GM21360 (cell line): ENCODE measurements at regions not wholly inside any gene's neighbourhood (a gene's known extent, or its start where the extent isn't known, plus 50 kb on each side); places are given as distances from the start of the nearest gene placed in this dataset.
"Not testable (repeated sequence)": the region's sequence is repeated elsewhere in the genome, so short reads cannot be mapped to it uniquely, and the experiment has no call there.

Experiments used
- ATAC-seq: cut with Tn5 transposase; IDR thresholded peaks from one replicate; pipeline ENCODE4 v1.9.1; 2021; ENCODE audit warnings: mild to moderate bottlenecking, moderate library complexity; ENCODE audit not compliant: unreplicated experiment

DNA sequence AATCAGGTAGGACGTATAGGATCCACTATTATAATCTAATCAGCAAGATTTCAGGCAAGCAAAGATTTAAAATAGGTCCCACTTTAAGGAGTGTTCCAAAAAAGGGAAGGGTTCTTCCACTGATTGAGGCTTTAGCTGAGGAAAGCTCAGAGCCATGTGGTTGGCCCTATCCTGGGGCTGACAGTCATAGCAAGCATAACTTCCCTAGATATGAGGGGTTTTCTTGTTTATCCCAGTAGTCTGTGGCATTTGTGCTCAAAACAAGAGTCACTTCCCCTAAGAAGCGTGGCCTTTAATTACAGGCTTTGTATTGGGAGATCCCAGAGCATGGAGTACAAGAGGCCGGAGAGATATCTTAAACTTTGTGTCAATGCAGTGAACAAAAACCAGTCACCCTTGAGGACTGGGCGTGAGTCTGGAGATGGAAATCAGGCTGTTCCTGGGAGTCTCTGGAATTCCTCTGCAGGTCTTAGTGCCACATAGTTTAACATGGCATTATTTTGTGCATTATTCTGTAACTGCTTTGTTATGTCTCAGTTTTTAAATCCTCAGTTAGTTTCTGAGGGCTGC, 136.9 kb upstream of the FBXO11 start:
- ATAC-seq = no peak

DNA sequence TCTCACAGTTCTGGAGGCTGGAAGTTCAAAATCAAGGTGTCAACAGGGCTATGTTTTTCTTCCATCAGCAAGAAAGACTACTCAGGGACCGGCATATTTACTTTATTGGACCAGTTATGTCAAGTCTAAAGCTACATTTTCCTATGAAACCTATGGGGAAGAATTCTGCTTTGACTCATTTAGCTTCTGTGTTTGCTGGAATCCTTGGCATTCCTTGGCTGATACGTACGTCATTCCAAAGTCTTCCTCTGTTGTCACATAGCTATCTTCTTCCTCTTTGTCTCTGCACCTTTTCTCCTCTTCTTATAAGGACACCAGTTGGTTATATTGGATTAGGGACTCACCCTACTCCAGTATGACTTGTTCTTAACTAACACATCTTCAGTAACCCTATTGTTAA, 137.4 kb upstream of the FBXO11 start:
- ATAC-seq = no peak

DNA sequence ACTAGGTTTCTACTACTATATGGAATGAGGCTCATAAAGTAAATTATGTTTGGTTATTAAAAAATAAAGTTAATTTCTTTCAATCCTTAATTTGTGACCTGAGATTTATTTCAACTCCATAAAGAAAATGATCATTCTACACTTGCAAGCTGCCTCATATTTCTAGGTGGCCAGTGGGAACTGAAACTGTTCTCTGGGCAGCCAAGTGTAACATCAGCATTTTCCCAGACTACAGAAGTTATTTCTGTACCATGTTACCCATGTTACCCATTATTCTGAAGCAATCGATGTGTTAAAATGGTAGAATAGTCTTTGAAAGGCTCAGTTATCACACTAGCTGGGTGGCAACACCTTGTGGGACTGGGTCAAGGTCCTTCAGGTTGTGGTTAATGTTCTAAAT, 139.3 kb upstream of the FBXO11 start:
- no peak for ATAC-seq

DNA sequence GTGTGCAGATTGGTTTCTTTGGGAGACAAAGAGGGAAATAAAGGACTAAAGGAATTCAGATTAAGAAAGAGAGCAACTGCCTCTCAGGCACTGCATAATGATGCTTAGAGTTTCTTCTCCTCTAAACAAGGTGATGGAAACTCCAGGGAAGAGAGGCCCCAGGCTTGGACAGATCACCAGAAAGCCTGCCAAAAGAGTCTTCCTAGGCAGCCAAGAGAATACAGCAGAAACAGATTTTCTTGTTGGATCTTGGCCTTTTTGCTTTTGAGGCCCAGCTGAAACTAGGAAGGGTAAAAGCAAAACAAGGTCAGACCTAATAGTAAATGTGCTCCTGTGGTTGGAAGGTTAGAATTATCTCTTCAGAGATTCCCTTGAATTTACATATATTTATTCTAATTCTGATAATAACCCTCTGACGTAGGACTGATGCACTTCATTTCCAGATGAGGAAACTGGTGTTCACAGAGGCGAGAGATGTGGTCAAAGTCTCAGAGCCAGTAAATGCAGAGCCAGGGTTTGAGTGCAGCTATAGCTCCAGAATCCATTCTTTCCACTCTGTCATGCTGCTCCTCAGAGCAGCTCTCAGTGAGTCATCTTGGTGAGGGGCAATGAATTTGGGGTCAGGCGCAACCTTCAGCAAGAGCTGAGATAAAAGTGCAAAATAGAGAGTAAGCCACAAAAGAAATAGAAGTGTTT, 142.3 kb upstream of the FBXO11 start:
- ATAC-seq = no peak

DNA sequence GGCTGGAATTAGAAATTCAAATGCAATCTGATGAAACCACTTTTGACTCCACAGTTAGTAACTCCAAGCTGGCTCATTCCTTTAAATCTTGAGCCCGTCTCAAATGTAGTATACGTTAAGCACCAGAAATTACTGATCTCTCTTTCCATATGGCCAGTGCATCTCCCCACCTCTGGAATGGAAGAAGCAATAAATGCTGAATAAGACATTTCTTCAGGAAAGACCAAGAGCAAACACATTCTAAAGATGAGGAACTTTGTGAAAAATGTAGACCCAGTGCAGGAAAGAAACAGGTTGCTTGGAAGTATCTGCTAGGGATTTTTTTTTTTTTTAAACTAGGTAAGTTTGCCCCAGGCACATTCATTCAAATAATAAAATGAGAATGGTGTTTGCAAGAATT, 143.1 kb upstream of the FBXO11 start:
- ATAC-seq = no peak

DNA sequence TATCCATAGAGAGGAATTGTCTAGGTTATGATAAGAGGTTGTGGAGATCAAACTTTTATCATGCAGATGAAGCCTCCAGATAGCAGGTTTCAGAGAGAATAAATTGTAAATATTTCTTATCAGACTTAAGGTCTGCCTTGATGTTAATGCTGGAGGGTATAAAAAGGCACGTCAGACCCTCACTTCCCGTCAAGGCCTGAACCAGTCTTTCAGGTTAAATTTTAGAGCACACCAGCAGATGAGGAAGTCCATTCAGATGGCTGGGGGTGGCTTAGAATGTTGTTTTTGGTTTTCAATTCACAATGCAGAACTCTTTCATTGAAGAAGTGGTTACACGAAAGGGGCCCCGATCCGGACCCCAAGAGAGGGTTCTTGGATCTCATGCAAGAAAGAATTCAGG, 144.4 kb upstream of the FBXO11 start:
- ATAC-seq = no peak

DNA sequence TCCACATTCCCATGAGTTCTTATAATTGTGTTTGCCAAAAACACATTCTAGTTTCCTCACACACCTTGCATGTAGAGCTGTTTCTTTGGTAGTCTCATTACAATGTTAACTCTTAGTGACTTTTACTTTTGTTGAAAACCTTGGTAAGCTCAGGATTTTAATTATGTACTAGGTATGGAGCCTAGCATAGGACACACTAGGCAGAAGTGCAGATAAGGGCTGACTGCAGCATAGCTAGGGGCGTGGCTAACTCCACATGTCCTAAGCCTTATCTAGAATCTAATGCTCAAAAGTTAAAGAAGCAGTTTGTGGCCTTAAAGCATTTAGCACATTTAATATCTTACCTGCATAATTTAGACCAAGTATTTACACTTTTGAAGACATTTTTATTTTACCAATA, 153.7 kb upstream of the FBXO11 start:
- no peak for ATAC-seq

DNA sequence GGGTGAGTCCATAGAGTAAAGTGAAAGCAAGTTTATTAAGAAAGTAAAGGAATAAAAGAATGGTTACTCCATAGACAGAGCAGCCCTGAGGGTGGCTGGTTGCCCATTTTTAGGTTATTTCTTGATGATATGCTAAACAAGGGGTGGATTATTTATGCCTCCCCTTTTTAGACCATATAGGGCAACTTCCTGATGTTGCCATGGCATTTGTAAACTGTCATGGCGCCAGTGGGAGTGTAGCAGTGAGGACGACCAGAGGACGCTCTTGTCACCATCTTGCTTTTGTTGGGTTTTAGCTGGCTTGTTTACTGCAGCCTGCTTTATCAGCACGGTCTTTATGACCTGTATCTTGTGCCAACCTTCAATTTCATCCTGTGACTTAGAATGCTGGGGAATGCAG, 155.4 kb upstream of the FBXO11 start:
- not testable (repeated sequence) for ATAC-seq

DNA sequence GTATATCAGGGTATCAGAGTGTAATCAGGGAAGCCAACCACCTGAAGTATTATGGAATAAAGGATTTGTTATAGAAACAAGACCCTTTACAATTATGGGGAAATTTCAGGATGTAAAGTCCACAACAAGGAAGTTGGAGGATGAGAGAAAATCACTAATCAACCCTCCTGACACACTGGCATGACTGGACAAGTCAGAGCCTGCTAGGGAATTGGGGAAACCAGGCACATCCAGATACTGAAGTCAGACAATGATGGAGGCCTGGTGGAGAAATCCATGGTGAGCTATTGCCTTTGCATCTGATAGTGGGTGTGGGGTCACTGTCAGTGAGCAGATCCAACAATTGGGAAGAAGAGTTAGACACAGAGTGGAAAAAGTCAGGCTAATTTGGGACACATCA, 158.8 kb upstream of the FBXO11 start:
- ATAC-seq = no peak

DNA sequence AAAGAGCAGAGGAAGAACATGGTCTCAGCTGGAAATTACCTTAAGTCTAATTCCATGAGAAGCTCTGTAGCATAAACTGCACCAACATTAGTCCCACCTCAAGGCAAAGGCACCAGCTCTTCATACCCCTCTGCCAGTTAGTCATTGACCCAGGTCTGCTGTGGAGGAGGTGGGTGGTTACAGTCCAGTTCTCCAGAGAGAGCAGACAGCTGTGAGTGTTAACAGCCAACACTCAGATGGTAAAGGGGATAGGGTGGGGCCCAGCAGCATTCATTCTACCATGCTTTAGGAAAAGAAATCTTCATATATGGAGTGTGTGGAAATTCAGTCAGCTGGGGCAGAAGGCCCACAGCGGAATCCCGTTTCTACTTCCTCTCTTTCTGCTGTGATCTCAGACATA, 159.7 kb upstream of the FBXO11 start:
- no peak for ATAC-seq

DNA sequence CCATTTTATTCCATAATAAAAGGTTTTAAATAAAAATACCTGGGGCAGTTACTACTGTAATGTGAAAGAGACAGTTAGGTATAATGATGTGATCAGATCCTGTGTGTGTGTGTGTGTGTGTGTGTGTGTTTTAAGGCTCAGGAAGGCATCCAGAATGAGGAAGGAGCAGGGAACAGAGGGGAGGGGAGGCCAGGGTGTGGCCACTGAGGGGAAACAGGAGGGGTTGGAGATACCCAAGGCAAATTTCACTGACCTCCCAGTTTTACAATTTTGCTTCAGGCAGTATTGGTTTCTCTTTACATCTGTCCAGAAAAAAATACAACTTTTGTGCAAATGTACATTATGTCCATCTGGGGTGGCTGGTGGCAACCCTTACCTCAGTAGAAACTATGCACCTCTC, 163.5 kb upstream of the FBXO11 start:
- ATAC-seq = no peak

DNA sequence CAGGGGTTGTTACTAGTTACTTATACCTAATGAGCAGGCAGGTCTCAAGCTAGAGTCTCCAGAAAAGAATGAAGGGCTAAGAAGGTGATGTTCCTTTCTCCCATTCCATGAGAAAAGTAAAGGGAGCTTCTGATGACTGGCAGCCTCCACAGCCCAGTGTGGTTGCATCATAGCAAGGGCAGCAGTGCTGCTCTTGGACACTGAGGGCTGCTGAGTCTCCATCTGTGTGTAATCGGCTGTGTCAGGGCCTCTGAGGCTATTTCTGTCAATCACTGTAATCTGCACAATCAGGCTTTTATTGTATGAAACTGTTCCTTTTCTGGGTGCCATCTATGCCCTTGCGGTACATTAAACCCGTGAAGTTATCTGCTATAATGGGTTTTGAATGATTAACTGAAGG, 164.1 kb upstream of the FBXO11 start:
- ATAC-seq = no peak

DNA sequence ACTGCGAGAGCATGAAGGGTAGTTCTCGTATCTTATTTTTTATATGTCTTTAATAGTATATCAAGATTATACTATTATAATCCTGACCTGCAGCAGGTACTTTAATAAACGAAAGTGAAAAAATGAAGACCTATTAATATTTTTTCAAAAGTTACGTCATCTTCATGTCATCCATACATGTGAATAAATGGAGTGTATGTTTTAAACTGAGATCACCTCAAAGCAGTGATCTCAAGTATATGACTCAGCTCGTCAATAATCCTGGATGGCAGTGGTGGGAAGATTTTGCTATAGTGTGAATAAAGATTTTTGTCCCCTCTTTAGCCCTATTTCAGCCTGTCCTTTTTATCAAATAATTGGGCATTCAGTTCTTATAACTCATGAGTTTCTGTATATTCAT, 166.3 kb upstream of the FBXO11 start:
- no peak for ATAC-seq

DNA sequence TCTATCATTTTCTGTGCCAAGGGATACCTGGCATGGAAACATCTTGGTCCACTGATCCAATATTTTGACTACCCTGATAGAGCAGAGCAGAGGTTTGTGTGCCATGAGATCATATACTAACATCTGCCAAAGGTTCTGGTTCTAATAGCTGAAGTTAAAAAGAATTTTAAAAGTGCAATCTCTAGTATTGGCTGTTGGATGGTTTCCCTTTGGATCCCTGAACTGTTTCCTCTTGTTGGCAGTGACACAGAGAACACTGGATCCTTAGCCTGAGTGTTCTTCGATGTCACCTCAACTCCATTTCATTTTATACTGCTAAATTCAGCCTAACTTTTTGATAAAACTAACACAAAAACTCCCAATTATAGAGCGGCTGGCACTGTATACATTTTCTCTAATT, 169.3 kb upstream of the FBXO11 start:
- no peak for ATAC-seq

DNA sequence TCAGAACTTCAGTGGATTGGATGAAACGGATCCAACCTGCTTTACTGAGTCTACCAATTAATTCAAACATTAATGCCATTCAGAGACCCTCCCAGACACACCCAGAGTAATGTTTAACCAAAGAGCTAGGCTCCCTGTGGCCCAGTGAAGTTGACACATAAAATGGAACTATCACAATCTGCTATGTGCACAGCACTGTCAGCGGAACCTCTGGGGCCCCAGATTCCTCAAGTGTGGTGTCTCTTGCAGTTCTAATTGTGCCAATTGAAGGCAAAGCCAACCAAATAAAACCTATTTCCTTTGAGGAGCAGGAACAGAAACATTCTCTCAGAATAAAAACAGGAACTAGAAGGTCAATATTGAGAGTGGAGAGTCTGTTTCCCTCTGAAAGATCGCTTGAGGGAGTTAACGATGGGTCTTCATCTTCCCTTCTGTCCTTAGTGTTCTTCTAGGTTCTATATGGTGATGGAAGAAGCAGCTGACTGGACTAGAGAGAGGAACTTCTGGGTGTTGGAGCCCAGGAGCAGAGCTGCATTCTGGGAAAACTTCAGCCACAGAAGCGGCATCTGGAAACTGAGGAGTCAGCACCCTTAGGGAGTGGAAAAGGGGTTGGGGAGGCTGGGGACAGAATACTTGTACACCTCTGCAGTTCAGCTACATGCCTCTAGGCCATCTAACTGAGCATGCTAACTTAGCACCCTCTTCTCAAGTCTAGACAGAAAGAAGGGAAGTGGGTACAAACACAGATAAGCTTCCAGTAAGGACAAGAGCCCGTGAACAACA, 174.4 kb upstream of the FBXO11 start:
- ATAC-seq = no peak

DNA sequence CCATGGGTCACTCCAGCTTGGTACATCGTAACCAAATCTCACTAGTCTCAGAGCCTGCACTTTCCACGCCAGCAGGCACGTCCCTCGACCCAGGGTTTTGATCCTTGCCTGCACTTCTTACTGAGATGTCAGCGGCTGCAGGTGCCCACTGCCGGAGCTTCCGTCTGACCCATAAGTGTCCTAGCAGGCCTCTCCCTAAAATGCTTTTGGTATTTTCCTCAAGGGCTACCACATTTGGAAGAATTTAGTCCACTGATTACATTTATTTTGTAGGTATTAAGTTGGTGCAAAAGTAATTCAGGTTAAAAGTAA, 175.0 kb upstream of the FBXO11 start:
- no peak for ATAC-seq

DNA sequence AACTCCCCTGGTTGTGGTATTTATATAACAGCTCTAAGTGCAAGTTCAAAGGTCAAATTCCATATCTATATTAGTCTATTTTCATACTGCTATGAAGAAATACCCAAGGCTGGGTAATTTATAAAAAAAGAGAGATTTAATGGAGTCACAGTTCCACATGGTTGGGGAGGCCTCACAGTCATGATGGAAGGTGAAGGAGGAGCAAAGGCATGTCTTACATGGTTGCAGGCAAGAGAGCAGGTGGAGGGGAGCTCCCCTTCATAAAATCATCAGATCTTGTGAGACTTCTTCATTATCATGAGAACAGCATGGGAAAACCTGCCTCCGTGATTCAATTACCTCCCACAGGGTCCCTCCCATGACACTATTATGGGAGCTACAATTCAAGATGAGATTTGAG, 179.6 kb upstream of the FBXO11 start:
- no peak for ATAC-seq

DNA sequence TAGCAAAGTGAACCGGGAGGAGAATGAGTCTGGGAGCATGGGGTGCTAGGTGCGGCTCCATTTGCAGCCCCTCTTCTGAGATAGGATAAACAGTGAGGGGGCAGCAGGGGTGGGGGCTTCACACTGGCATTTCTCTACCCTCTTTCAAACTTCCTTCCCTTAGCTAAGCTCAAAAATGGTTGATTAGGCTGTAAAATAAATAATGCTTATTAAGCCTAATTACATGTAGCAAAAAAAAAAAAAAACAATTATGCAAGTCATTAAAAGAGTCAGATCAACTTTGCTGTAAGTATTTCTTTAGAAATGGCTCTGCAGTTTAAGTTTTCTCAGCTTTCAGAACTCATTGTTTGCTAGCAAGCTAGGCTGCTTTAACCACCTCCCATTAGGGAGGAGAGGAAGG, 182.7 kb upstream of the FBXO11 start:
- ATAC-seq = no peak

DNA sequence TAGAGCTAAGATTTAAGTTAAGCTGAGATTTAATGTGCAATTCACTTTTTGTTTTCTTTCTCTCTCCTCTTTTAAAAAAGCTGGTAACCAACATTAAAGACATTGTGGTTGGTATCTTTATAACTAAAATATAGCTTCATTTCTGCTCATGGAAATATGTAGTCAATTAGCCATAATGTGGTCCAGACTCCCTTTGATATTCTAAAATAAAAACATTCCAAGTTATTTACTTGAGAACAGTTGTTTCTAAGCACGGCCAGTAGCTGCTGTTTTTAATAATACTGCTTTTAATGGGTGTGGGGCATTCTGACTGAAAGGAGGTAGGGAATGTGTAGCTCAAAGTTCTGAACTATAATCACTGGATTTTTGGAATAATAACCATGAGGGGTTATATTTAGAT, 183.3 kb upstream of the FBXO11 start:
- ATAC-seq = no peak

DNA sequence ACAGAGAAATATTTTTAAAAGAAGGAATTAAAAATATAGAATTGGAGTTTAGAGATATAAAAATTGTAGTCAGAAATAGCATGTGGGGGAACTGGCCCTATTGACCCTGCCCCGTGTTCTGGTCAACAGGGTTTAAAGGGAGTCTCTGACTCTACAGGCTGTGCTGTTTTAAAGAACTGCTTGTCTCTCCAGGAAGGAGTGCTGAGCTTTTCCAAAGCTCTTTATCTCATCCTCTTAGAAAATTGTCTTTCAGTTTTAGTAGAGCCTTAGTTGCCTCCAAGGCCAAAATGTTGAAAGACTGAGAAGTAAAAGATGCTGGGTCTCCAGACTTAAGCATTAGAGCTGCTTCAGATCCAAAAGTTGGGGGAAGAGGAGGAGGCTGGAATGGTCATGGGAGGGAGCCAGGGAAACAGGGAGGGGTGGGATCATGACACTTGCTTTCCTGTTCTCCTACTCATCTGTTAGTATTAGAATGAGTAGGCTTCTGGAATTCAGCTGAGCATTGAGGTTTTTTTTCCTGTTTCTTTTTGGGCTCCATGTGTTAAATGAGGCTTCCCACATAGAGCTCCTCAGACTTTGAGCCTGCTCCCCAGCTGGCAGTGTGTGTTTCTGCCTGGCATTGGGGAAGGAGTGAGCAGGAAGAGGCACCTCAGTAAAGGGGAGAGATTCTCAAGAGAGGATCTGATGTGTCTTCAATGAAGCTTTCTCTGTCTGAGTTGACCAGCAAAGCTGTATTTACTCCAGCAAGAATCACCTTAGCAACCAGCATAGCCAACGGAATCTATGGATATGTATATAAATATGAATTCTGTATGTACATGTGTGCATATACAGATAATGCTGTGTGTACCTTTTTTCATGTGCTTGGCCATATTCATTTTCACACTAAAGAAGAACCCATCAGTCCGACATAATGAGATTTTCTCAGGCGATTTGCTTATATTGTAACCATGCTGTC, 186.8 kb upstream of the FBXO11 start:
- no peak for ATAC-seq

DNA sequence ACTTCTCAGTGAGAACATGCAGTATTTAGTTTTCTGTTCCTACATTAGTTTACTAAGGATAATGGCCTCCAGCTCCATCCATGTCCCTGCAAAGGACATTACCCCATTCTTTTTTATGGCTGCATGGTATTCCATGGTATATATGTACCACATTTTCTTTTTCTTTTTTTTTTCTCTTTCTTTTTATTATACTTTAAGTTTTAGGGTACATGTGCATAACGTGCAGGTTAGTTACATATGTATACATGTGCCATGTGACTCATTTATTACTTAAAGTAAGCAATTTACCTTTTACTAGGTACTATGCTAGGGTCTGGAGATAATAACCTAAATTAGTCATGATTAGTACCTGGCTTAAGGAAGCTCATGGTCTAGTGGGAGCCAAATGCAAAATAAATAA, 190.5 kb upstream of the FBXO11 start:
- ATAC-seq = not testable (repeated sequence)
